ENCODE measurements at regions not wholly inside any gene's neighbourhood (a gene's known extent, or its start where the extent isn't known, plus 50 kb on each side); places are given as distances from the start of the nearest gene placed in this dataset.

- Mint-ChIP-seq H3K4me3 (no peak overlapping the region), H3K27ac (no peak overlapping the region), H3K9me3 (no peaks in the 10 kb centered on the region), H3K27me3 (ENCODE audit: low read depth) (no peaks in the 10 kb centered on the region), H3K4me1 (no peaks in the 10 kb centered on the region), H3K36me3 (no peaks in the 10 kb centered on the region)
- CTCF ChIA-PET = interaction anchor here (1.5 kb wide), 1 partner anchor 22 kb away, joined by 4 read pairs; no protein-coding TSS in a partner anchor
- DNase-seq (ENCODE audit: low spot score) = no peak
- no peak for ATAC-seq
- TF ChIP-seq ZNF512 (CRISPR knock-in tag; IDR thresholded peaks at IDR 0.05; ENCODE audit: borderline replicate concordance) = no peak
- no peak for TF ChIP-seq SMAD3 (CRISPR knock-in tag; IDR thresholded peaks at IDR 0.05; ENCODE audit: borderline replicate concordance)
- TF ChIP-seq CTCF (IDR thresholded peaks at IDR 0.05) = no peak
- POLR2A ChIA-PET = no interaction called here
These were observed 1084.5 kb downstream of the NR2F1-AS1 start for GRCh38 chr5:92496545-92496944.

- H3K27ac Mint-ChIP-seq = no peak overlapping the region
- no peaks in the 10 kb centered on the region for H3K9me3 Mint-ChIP-seq
- H3K36me3 Mint-ChIP-seq = no peaks in the 10 kb centered on the region
- H3K27me3 Mint-ChIP-seq (ENCODE audit: low read depth) = no peaks in the 10 kb centered on the region
- DNase-seq (ENCODE audit: low spot score) = no peak
- H3K4me1 Mint-ChIP-seq = no peaks in the 10 kb centered on the region
- H3K4me3 Mint-ChIP-seq = no peak overlapping the region
- ChIA-PET POLR2A (no interaction called here), CTCF (interaction anchor here (1.4 kb wide), 1 partner anchor 24 kb away, joined by 3 read pairs; no protein-coding TSS in a partner anchor)
- TF ChIP-seq JUN (CRISPR knock-in tag; IDR thresholded peaks at IDR 0.05) = no peak
- no peak for TF ChIP-seq ZNF263 (CRISPR knock-in tag; IDR thresholded peaks at IDR 0.05; ENCODE audit: low read depth)
- no peak for TF ChIP-seq HMGXB4 (CRISPR knock-in tag; IDR thresholded peaks at IDR 0.05)
- no peak for TF ChIP-seq ATF3 (CRISPR knock-in tag; conservative IDR thresholded peaks at IDR 0.05)
- no peak for TF ChIP-seq NFATC4 (CRISPR knock-in tag; IDR thresholded peaks at IDR 0.05)
- no peak for TF ChIP-seq ZNF423 (CRISPR knock-in tag; IDR thresholded peaks at IDR 0.05)
- ATAC-seq = no peak
These were observed 1086.5 kb downstream of the NR2F1-AS1 start for GRCh38 chr5:92494508-92494907.

GRCh38 chr5:92492908-92493307 is 1088.1 kb downstream of the NR2F1-AS1 start:
- Mint-ChIP-seq H3K9me3 (no peaks in the 10 kb centered on the region), H3K4me1 (no peaks in the 10 kb centered on the region), H3K27me3 (ENCODE audit: low read depth) (no peaks in the 10 kb centered on the region), H3K4me3 (no peak overlapping the region), H3K27ac (no peak overlapping the region), H3K36me3 (no peaks in the 10 kb centered on the region)
- DNase-seq (ENCODE audit: low spot score) (no peak), ATAC-seq (no peak)
- TF ChIP-seq MXD4 (CRISPR knock-in tag; IDR thresholded peaks at IDR 0.05; ENCODE audit: borderline replicate concordance) = no peak
- TF ChIP-seq ZNF219 (CRISPR knock-in tag; IDR thresholded peaks at IDR 0.05; ENCODE audit: borderline replicate concordance) = no peak
- no peak for TF ChIP-seq ZNF317 (CRISPR knock-in tag; IDR thresholded peaks at IDR 0.05; ENCODE audit: borderline replicate concordance, low read depth)
- TF ChIP-seq NFYB (CRISPR knock-in tag; conservative IDR thresholded peaks at IDR 0.05; ENCODE audit: low read depth) = no peak
- TF ChIP-seq MYBL2 (CRISPR knock-in tag; IDR thresholded peaks at IDR 0.05) = no peak
- TF ChIP-seq ZBTB43 (CRISPR knock-in tag; IDR thresholded peaks at IDR 0.05) = no peak
- TF ChIP-seq E2F1 (CRISPR knock-in tag; IDR thresholded peaks at IDR 0.05) = no peak
- no peak for TF ChIP-seq AFF4 (CRISPR knock-in tag; IDR thresholded peaks at IDR 0.05; ENCODE audit: borderline replicate concordance)
- POLR2A ChIA-PET = no interaction called here
- CTCF ChIA-PET = no interaction called here
